Calu3 (cell line): ENCODE measurements at regions not wholly inside any gene's neighbourhood (a gene's known extent, or its start where the extent isn't known, plus 50 kb on each side); places are given as distances from the start of the nearest gene placed in this dataset.

ENCODE experiments used
- BruUV-seq: library from RNA; stranded (reverse); fragments of 400-500 nt; replicated peaks from 2 replicates; lab custom pipeline; 2021; lab: Mats Ljungman, UMichigan
- CTCF ChIA-PET: fragments of 300-600 bp; sonication (Branson Sonifier 250); formaldehyde crosslinking; loops from one replicate; lab custom pipeline; 2022; ENCODE audit warnings: antibody characterized with exemption; lab: Charles Lee
- DNase-seq: peaks from one replicate; pipeline ENCODE4 v3.0.0; 2022
- H3K27ac Mint-ChIP-seq: one replicate; pipeline ENCODE4 v1.8.0; 2022; ENCODE audit warnings: mixed read lengths; ENCODE audit not compliant: unreplicated experiment
- H3K27me3 Mint-ChIP-seq: one replicate; pipeline ENCODE4 v1.8.0; 2022; ENCODE audit warnings: mixed read lengths; ENCODE audit not compliant: unreplicated experiment
- H3K36me3 Mint-ChIP-seq: one replicate; pipeline ENCODE4 v1.8.0; 2022; ENCODE audit warnings: mild to moderate bottlenecking, moderate library complexity, mixed read lengths; ENCODE audit not compliant: insufficient read depth, unreplicated experiment
- H3K4me1 Mint-ChIP-seq: one replicate; pipeline ENCODE4 v1.8.0; 2022; ENCODE audit warnings: mild to moderate bottlenecking, low read depth, mixed read lengths; ENCODE audit not compliant: unreplicated experiment
- H3K4me3 Mint-ChIP-seq: one replicate; pipeline ENCODE4 v1.8.0; 2022; ENCODE audit warnings: mild to moderate bottlenecking, low read depth, moderate library complexity, mixed read lengths; ENCODE audit not compliant: unreplicated experiment
- H3K9me3 Mint-ChIP-seq: one replicate; pipeline ENCODE4 v1.8.0; 2022; ENCODE audit warnings: low read depth, mixed read lengths; ENCODE audit not compliant: unreplicated experiment
- CTCF ChIP-seq: fragments of 200-600 bp; IDR thresholded peaks from one replicate; pipeline ENCODE4 v1.8.0; 2022; ENCODE audit warnings: antibody characterized with exemption; ENCODE audit not compliant: unreplicated experiment
- intact Hi-C: fragments of 100-400 bp; cut with micrococcal nuclease; formaldehyde crosslinking; loops from one replicate; pipeline ENCODE4 v1.10.0; 2022; ENCODE audit not compliant: unreplicated experiment

GRCh38 chr2:235162082-235162836, 210.4 kb downstream of the SH3BP4 start:
- no peaks in the 10 kb centered on the region for H3K36me3 Mint-ChIP-seq
- H3K4me1 Mint-ChIP-seq, result no peaks in the 10 kb centered on the region
- no TSS peak for BruUV-seq
- peaks cover 91% of the 10 kb centered on the region for H3K27me3 Mint-ChIP-seq
- no peak overlapping the region for H3K27ac Mint-ChIP-seq
- intact Hi-C loops, result no loop called here
- TF ChIP-seq CTCF, result no peak
- CTCF ChIA-PET, result no interaction called here
- peaks cover 7% of the 10 kb centered on the region for H3K9me3 Mint-ChIP-seq
- no peak overlapping the region for H3K4me3 Mint-ChIP-seq
- no peak for DNase-seq

- H3K4me3 Mint-ChIP-seq, result no peak overlapping the region
- H3K9me3 Mint-ChIP-seq, result peaks cover 7% of the 10 kb centered on the region
- H3K36me3 Mint-ChIP-seq, result no peaks in the 10 kb centered on the region
- CTCF ChIA-PET, result no interaction called here
- H3K27ac Mint-ChIP-seq, result no peak overlapping the region
- TF ChIP-seq CTCF, result no peak
- peaks cover 91% of the 10 kb centered on the region for H3K27me3 Mint-ChIP-seq
- BruUV-seq, result no TSS peak
- H3K4me1 Mint-ChIP-seq, result no peaks in the 10 kb centered on the region
- intact Hi-C loops, result no loop called here
- no peak for DNase-seq
Measured at GRCh38 chr2:235162837-235163197, 211.0 kb downstream of the SH3BP4 start.

GRCh38 chr2:235165136-235165535, 213.3 kb downstream of the SH3BP4 start:
- BruUV-seq, result no TSS peak
- H3K9me3 Mint-ChIP-seq, result peaks cover 10% of the 10 kb centered on the region
- no peak overlapping the region for H3K4me3 Mint-ChIP-seq
- no peak overlapping the region for H3K27ac Mint-ChIP-seq
- intact Hi-C loops, result no loop called here
- CTCF ChIA-PET, result no interaction called here
- no peaks in the 10 kb centered on the region for H3K36me3 Mint-ChIP-seq
- DNase-seq, result no peak
- no peak for TF ChIP-seq CTCF
- peaks cover 87% of the 10 kb centered on the region for H3K27me3 Mint-ChIP-seq
- H3K4me1 Mint-ChIP-seq, result no peaks in the 10 kb centered on the region

GRCh38 chr2:235165631-235166030, 213.8 kb downstream of the SH3BP4 start:
- Mint-ChIP-seq H3K4me1 (no peaks in the 10 kb centered on the region), H3K27ac (no peak overlapping the region), H3K36me3 (no peaks in the 10 kb centered on the region), H3K27me3 (peaks cover 82% of the 10 kb centered on the region), H3K9me3 (peaks cover 10% of the 10 kb centered on the region), H3K4me3 (no peak overlapping the region)
- CTCF ChIA-PET, result no interaction called here
- no peak for TF ChIP-seq CTCF
- no TSS peak for BruUV-seq
- intact Hi-C loops, result no loop called here
- no peak for DNase-seq
